PC-3 (cell line): ENCODE measurements at regions not wholly inside any gene's neighbourhood (a gene's known extent, or its start where the extent isn't known, plus 50 kb on each side); places are given as distances from the start of the nearest gene placed in this dataset.

Source experiments
- CTCF ChIP-seq: fragments of 300-600 bp; sonication (generic); conservative IDR thresholded peaks from 2 replicates; pipeline ENCODE4 v1.5.1; 2017; ENCODE audit warnings: antibody characterized with exemption, low read depth, mild to moderate bottlenecking, low read length
- EZH2 ChIP-seq: fragments of 300-600 bp; sonication (generic); IDR thresholded peaks from one replicate; pipeline ENCODE4 v1.6.1; 2017; ENCODE audit warnings: antibody characterized with exemption, mild to moderate bottlenecking, low read length; ENCODE audit not compliant: unreplicated experiment

GRCh38 chr3:193842029-193842798 is 249.2 kb downstream of the OPA1 start:
- TF ChIP-seq CTCF (no peak), EZH2 (no peak)
